NT2/D1 (cell line): ENCODE measurements at regions not wholly inside any gene's neighbourhood (a gene's known extent, or its start where the extent isn't known, plus 50 kb on each side); places are given as distances from the start of the nearest gene placed in this dataset.

Experiments used
- DNase-seq: peaks from one replicate; pipeline ENCODE4 v3.0.0-alpha.2; 2011; ENCODE audit warnings: low read depth, low spot score
- H3K27me3 ChIP-seq: 2 replicates; pipeline ENCODE4 v1.6.0; 2011; ENCODE audit warnings: mild to moderate bottlenecking; ENCODE audit not compliant: insufficient read length, insufficient read depth
- H3K36me3 ChIP-seq: 2 replicates; pipeline ENCODE4 v1.6.1; 2011; ENCODE audit warnings: mild to moderate bottlenecking, low read length, mixed read lengths; ENCODE audit not compliant: insufficient read depth, insufficient read length
- H3K4me1 ChIP-seq: 2 replicates; pipeline ENCODE4 v1.5.1; 2011; ENCODE audit not compliant: insufficient read depth, insufficient read length
- H3K4me3 ChIP-seq: 2 replicates; pipeline ENCODE4 v1.5.1; 2011; ENCODE audit warnings: low read depth; ENCODE audit not compliant: insufficient read length
- H3K9ac ChIP-seq: 2 replicates; pipeline ENCODE4 v1.6.0; 2011; ENCODE audit warnings: low read depth; ENCODE audit not compliant: insufficient read length
- H3K9me3 ChIP-seq: 2 replicates; pipeline ENCODE4 v1.5.1; 2011; ENCODE audit warnings: mild to moderate bottlenecking, low read length; ENCODE audit not compliant: insufficient read depth
- SUZ12 ChIP-seq: IDR thresholded peaks from 2 replicates; pipeline ENCODE4 v1.6.1; 2011; ENCODE audit not compliant: insufficient read length, insufficient read depth; ENCODE audit errors: extremely low read depth
- YY1 ChIP-seq: IDR thresholded peaks from 2 replicates; pipeline ENCODE4 v1.6.1; 2011; ENCODE audit not compliant: insufficient read length, insufficient read depth
- ZNF274 ChIP-seq: IDR thresholded peaks from 2 replicates; pipeline ENCODE4 v1.6.1; 2011; ENCODE audit warnings: mild to moderate bottlenecking, low read depth, low read length

DNA sequence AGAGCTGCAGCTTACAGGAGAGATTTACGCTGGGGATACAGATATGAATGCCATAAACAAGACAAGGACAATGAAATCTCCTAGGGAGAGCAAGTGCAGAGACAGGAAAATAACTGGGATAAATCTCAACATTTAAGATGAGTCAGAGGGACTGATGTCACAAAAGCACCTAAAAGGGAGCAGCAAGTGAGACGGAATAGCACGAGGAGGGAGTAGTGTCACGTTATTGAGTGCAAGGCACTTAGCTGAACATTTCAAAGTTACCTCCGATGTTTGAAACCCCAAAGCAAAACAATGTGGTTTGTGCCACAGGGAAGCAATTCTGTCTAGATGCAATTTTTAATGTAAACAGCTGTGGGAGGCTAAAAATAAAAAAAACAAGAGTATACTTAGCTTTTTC is 1131.7 kb upstream of the EYS start:
- H3K4me1 ChIP-seq, result no peaks in the 10 kb centered on the region
- no peak for DNase-seq
- TF ChIP-seq YY1 (no peak), SUZ12 (no peak), ZNF274 (no peak)
- no peak overlapping the region for H3K9ac ChIP-seq
- H3K9me3 ChIP-seq, result no peaks in the 10 kb centered on the region
- H3K36me3 ChIP-seq, result no peaks in the 10 kb centered on the region
- H3K4me3 ChIP-seq, result no peak overlapping the region
- H3K27me3 ChIP-seq, result no peaks in the 10 kb centered on the region

DNA sequence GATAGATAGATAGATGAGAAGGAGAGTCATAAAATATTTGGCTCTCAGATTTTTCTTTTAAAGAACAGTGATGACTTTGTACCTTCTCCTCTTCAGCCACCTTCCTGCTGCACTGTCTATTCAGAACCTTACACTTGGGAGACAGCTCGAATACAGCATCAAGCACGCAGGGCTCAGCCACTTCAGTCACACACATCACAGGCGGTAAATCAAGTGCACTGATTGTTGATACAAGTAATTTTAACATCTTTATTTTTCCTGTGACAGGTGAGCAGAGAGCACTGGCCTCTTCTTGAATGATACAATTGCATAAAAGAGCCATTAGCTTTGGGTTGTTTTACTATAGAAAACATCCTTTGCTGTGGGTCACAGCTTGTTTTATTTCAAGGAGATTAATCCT is 1118.5 kb upstream of the EYS start:
- Histone ChIP-seq H3K9ac (no peak overlapping the region), H3K9me3 (no peaks in the 10 kb centered on the region), H3K4me1 (no peaks in the 10 kb centered on the region), H3K36me3 (no peaks in the 10 kb centered on the region), H3K27me3 (no peaks in the 10 kb centered on the region), H3K4me3 (no peak overlapping the region)
- TF ChIP-seq ZNF274 (no peak), YY1 (no peak), SUZ12 (no peak)
- no peak for DNase-seq

DNA sequence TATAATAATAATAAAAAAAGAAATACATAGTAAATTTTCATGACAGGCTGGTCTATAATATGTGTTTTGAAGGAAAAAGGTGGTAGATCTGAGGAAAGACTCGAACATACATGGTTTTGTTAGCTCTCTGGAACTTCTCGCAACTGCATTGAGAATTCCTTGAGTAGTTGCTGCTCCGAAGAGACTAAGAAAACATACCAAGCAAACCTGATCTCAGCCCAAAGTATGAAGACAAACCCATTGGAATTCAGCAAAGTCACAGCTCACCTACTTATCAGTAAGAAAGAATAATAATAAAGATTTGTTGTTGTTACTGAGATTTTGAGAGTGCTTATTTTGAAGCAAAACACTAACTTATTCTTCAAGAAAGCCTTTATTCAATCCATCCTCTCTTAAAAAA is 1107.1 kb upstream of the EYS start:
- Histone ChIP-seq H3K9me3 (no peaks in the 10 kb centered on the region), H3K4me3 (no peak overlapping the region), H3K36me3 (no peaks in the 10 kb centered on the region), H3K4me1 (no peaks in the 10 kb centered on the region), H3K9ac (no peak overlapping the region), H3K27me3 (no peaks in the 10 kb centered on the region)
- no peak for DNase-seq
- no peak for TF ChIP-seq YY1
- TF ChIP-seq SUZ12, result no peak
- no peak for TF ChIP-seq ZNF274

DNA sequence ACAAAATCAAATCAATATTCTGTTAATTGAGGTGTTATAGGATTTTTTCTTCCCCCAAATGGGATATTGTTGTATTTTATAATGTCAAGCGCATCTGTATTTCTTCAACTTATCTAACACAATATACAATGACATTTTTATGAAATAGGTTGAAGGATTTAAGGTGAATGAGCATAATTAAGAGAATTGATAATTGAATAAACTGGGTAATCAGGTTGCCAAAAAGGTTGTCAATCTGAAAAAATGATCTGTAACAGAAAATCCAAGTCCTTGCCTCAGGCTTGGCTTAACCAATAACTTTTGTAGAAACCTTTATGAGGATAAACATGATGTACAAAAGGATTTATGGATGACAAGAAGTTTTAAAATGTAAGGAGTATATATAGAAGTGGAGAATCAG is 1101.7 kb upstream of the EYS start:
- Histone ChIP-seq H3K4me1 (no peaks in the 10 kb centered on the region), H3K9me3 (no peaks in the 10 kb centered on the region), H3K4me3 (no peak overlapping the region), H3K9ac (no peak overlapping the region), H3K27me3 (no peaks in the 10 kb centered on the region), H3K36me3 (no peaks in the 10 kb centered on the region)
- TF ChIP-seq SUZ12, result no peak
- no peak for DNase-seq

DNA sequence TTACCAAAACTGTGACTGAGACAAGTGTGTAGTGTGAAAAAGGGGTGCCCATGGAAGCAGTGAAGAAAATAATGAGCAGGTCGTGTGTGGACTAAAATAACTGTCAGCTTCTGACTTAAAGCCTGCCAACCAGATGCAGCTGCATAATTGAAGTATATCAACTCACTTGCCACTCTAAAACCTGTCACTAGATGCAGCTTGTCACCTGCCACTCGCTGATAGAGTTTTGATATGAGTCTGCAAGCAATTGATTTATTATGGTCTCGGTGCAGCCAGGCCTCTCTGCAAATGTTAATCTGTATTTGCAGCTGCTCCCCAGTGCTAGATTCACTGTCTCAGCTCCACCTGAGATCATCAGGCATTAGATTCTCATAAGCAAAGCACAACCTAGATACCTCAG is 1090.0 kb upstream of the EYS start:
- H3K9ac ChIP-seq, result no peak overlapping the region
- no peak overlapping the region for H3K4me3 ChIP-seq
- no peaks in the 10 kb centered on the region for H3K9me3 ChIP-seq
- DNase-seq, result no peak
- no peaks in the 10 kb centered on the region for H3K36me3 ChIP-seq
- no peak for TF ChIP-seq YY1
- TF ChIP-seq ZNF274, result no peak
- TF ChIP-seq SUZ12, result no peak
- H3K27me3 ChIP-seq, result no peaks in the 10 kb centered on the region
- H3K4me1 ChIP-seq, result no peaks in the 10 kb centered on the region

DNA sequence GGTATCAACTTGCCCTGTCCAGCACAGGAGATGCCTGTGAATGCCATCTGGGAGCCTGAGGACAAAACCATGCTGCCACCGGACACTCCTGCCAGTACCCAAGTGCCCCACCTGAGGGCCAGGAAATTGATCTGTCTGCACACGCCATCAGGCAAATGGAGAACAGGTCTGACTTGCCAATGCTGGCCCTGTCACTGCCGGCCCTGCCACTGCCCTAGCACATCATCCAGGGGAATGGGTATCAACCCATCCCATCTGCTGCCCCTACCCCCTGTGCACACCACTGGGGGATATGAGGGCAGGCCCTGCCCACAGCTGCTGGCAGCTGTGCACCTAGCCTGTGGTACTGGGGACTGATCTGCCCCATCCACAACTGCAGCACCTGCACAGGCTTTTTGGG is 1081.6 kb upstream of the EYS start:
- Histone ChIP-seq H3K4me1 (no peaks in the 10 kb centered on the region), H3K9ac (no peak overlapping the region), H3K9me3 (no peaks in the 10 kb centered on the region), H3K36me3 (no peaks in the 10 kb centered on the region), H3K27me3 (no peaks in the 10 kb centered on the region), H3K4me3 (no peak overlapping the region)
- TF ChIP-seq SUZ12 (no peak), ZNF274 (no peak), YY1 (no peak)
- no peak for DNase-seq

DNA sequence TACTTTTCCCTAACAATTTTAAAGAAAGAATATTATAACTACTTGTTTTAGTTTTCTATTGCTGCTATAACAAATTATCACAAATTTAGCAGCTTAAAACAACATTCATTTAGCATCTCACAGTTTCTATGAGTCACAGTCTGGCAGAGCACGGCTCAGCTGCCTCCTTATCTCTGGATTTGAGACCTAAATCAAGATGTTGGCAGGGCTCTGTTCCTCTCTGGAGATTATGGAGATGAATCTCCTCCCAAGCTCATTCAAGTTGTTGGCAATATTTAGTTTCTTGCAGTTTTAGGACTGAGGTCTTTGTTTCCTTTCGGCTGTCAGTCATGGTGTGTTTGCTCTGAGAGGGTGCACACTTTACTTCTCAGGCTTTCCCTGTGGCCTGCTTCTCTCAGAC is 1065.8 kb upstream of the EYS start:
- Histone ChIP-seq H3K4me3 (no peak overlapping the region), H3K9ac (no peak overlapping the region), H3K27me3 (no peaks in the 10 kb centered on the region), H3K36me3 (no peaks in the 10 kb centered on the region), H3K9me3 (no peaks in the 10 kb centered on the region), H3K4me1 (no peaks in the 10 kb centered on the region)
- DNase-seq, result no peak
- TF ChIP-seq SUZ12 (no peak), YY1 (no peak), ZNF274 (no peak)

DNA sequence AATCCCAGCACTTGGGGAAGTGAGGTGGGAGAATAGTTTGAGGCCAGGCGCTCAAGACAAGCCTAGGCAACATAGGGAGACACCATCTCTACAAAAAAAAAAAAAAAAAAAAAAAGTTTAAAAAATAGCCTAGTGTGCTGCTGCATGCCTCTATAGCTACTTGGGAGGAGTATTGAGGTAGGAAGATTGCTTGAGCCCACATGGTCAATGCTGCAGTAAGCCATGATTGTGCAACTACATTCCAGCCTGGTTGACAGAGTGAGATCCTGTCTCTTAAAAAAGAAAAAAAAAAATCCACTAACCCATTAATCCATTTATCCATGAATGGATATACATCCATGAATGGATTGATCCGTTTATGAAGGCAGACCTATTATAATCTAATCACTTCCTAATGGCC is 1064.6 kb upstream of the EYS start:
- Histone ChIP-seq H3K9me3 (no peaks in the 10 kb centered on the region), H3K27me3 (no peaks in the 10 kb centered on the region), H3K9ac (no peak overlapping the region), H3K36me3 (no peaks in the 10 kb centered on the region), H3K4me3 (no peak overlapping the region), H3K4me1 (no peaks in the 10 kb centered on the region)
- no peak for DNase-seq
- TF ChIP-seq SUZ12, result no peak
